ENCODE measurements at regions not wholly inside any gene's neighbourhood (a gene's known extent, or its start where the extent isn't known, plus 50 kb on each side); places are given as distances from the start of the nearest gene placed in this dataset.
"Not testable (repeated sequence)": the region's sequence is repeated elsewhere in the genome, so short reads cannot be mapped to it uniquely, and the experiment has no call there.

- DNase-seq, result no peak
These were observed 84.2 kb upstream of the KIF5B start for GRCh38 chr10:32140403-32140802.

- DNase-seq, result peak; percentile 97
These were observed 83.2 kb upstream of the KIF5B start for GRCh38 chr10:32139223-32140073.

- not testable (repeated sequence) for DNase-seq
These were observed 80.7 kb upstream of the KIF5B start for GRCh38 chr10:32136927-32137326.

GRCh38 chr10:32135796-32136195, 79.6 kb upstream of the KIF5B start:
- DNase-seq, result not testable (repeated sequence)

- DNase-seq, result no peak
These were observed 76.2 kb upstream of the KIF5B start for GRCh38 chr10:32132357-32132946.

GRCh38 chr10:32131388-32131787, 75.2 kb upstream of the KIF5B start:
- DNase-seq, result no peak

- DNase-seq, result no peak
These were observed 74.6 kb upstream of the KIF5B start for GRCh38 chr10:32130788-32131187.

- DNase-seq, result no peak
These were observed 68.8 kb upstream of the KIF5B start for GRCh38 chr10:32125023-32125422.

- DNase-seq, result no peak
These were observed 66.8 kb upstream of the KIF5B start for GRCh38 chr10:32123021-32123420.

- no peak for DNase-seq
These were observed 65.4 kb upstream of the KIF5B start for GRCh38 chr10:32121648-32122047.

GRCh38 chr10:32120147-32120546, 63.9 kb upstream of the KIF5B start:
- no peak for DNase-seq

- no peak for DNase-seq
These were observed 58.3 kb upstream of the KIF5B start for GRCh38 chr10:32114508-32114907.

GRCh38 chr10:32112055-32112454, 55.8 kb upstream of the KIF5B start:
- peak; percentile 80 for DNase-seq

GRCh38 chr10:32111585-32111984, 55.4 kb upstream of the KIF5B start:
- DNase-seq, result no peak

GRCh38 chr10:32110790-32111189, 54.6 kb upstream of the KIF5B start:
- DNase-seq, result no peak

GRCh38 chr10:32109603-32110002, 53.4 kb upstream of the KIF5B start:
- DNase-seq, result no peak
